D721Med (cell line): ENCODE measurements at regions not wholly inside any gene's neighbourhood (a gene's known extent, or its start where the extent isn't known, plus 50 kb on each side); places are given as distances from the start of the nearest gene placed in this dataset.

Experiments used
- DNase-seq: peaks from one replicate; pipeline ENCODE4 v3.0.0; 2011; ENCODE audit warnings: low spot score; ENCODE audit not compliant: insufficient read length
- FAIRE-seq: peaks from 2 replicates; lab custom pipeline; 2011; peaks lifted over from hg19 to GRCh38; lab: Jason Lieb, UNC
- TF ChIP-seq, protein P1 (sequence below): IDR thresholded peaks from 2 replicates; pipeline ENCODE4 v1.5.1; 2012; ENCODE audit warnings: mild to moderate bottlenecking, control low read depth; ENCODE audit not compliant: insufficient read depth; ENCODE audit errors: missing control alignments

DNA sequence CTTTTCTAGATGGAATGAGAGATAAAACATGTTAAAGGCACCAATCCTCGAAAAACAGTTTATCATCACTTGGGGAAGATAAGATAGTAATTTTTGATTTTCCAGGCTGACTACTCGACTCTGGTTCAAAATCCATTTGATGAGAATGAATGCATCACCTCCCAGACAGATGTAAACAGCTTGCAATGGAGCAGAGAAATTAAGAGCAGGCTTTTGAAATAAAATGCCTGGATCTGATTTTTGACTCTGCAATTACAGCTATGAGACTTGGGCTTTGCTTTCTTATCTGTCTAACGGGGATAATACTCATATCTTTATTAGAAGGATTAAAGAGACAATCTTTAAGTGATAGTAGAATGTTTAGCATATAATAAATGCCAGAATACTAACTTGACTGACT lies 1148.9 kb downstream of the OLFM4 start:
- TF ChIP-seq, protein P1, sequence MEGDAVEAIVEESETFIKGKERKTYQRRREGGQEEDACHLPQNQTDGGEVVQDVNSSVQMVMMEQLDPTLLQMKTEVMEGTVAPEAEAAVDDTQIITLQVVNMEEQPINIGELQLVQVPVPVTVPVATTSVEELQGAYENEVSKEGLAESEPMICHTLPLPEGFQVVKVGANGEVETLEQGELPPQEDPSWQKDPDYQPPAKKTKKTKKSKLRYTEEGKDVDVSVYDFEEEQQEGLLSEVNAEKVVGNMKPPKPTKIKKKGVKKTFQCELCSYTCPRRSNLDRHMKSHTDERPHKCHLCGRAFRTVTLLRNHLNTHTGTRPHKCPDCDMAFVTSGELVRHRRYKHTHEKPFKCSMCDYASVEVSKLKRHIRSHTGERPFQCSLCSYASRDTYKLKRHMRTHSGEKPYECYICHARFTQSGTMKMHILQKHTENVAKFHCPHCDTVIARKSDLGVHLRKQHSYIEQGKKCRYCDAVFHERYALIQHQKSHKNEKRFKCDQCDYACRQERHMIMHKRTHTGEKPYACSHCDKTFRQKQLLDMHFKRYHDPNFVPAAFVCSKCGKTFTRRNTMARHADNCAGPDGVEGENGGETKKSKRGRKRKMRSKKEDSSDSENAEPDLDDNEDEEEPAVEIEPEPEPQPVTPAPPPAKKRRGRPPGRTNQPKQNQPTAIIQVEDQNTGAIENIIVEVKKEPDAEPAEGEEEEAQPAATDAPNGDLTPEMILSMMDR: no peak
- FAIRE-seq (peak; percentile 21), DNase-seq (no peak)

DNA sequence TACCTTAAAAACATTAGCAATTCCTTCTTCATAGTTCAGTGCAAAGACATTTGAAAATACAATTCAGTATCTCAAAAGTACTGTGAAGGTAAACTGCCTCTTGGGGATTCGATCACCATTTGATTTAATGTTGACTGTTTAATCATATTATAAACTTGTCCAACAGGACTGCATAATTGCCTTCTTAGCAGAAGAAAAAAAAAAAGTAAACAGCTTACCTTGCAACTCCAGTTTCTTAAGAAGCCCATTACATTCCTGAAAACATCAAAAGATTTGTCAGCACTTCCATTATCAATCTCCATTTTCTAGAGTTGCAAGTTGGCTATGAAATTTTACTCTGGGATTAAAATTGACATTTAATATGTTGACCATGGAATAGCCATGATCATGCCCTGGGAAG lies 1154.6 kb downstream of the OLFM4 start:
- FAIRE-seq (no peak), DNase-seq (no peak)
- TF ChIP-seq, protein P1: no peak

DNA sequence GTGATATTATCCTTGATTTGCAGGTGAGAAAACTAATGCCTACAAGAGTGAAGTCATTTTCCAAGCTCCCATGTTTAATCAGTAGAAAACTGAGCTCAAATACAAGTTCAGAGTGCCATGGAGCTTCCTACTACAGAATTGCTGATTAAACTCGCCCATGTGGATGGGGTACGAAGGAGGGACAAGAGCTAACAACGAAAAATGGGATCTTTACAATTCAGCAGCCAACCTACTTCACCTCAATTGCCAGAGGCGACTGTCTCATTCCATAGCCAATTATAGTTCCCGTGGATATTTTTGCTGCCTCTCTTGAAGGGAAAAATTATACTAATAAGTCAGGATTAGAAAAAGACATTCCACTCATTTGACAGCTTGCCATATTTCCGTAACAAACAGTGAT lies 1155.1 kb downstream of the OLFM4 start:
- TF ChIP-seq, protein P1: no peak
- no peak for FAIRE-seq

DNA sequence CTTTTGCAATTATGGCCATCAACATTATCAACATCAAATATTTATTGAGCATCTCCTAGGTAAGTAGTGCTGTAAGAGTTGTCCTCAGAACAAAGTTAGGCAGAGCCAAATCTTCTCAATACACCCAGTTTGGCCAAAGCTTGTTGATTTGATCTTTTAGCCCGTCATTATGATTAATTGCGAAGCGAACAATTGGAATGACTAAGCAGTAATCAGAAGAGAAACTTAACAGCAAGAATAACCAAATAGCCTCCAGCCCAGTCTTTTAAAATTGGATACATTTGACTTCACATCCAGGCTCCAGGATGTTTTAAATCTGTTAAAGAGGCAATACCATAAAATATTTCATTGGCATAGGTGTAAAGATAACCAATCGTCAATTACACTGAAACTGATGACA lies 1156.0 kb downstream of the OLFM4 start:
- DNase-seq (no peak), FAIRE-seq (peak; percentile 11)
- TF ChIP-seq, protein P1: no peak

More for the DNA sequence above, 1155.1 kb downstream of the OLFM4 start:
- no peak for DNase-seq

DNA sequence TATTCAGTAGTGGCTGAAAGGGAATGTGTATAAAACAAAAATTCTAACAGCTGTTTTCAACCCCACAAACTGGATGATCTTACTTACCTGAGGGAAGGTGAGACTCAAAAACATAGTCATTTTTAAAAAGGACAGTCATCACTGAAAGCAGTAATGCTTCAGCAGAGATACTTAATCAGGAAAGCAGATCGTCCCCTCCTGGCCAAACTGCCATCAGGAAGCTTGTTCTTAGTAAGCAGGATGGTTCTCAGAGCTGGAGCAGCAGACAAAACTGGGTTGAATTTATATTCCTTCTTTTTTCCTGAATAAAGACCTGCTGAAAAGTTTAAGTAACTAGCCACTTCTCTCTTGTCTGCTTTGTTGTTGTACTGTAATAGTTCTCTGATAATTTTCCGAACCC lies 1156.5 kb downstream of the OLFM4 start:
- TF ChIP-seq, protein P1: no peak
- DNase-seq: no peak
- no peak for FAIRE-seq

DNA sequence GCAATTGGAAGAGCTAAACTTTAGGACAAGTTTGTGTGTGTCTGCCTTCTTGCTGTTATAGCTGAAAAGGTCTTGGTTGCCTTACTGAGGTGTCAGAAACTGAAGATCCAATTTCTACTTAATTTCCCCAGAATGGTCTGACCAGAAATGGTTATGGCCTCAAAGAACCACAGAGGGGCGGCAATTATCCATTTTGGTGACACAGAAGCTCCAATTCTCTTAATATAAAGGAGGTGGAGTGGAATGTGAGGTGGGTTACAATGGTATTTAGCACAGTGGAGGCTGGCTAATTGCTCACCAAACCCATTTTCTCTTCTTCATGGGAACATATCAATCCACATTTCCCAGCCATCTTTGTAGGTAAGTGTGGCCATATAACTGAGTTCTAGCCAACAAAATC lies 1157.2 kb downstream of the OLFM4 start:
- TF ChIP-seq, protein P1: peak; percentile 36
- FAIRE-seq: no peak
- DNase-seq: no peak

DNA sequence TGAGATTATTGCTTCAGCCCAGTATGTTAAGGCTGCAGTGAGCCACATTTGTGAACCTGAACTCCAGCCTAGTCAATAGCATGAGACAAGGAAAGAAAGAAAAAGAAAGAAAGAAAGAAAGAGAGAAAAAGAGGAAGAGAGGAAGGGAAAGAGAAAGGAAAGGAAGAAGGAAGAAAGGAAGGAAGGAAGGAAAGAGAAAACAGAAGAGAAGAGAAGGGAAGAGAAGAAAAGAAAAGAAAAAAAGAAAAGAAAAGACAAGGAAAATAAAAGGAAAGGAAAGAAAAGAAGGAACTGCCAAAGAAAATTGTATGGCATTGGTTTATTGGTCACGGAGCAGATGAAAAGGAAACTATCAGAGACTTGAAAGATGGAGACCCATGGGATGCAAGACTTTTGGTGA lies 1158.8 kb downstream of the OLFM4 start:
- DNase-seq (no peak), FAIRE-seq (no peak)
- TF ChIP-seq, protein P1: no peak
